ENCODE measurements at regions not wholly inside any gene's neighbourhood (a gene's known extent, or its start where the extent isn't known, plus 50 kb on each side); places are given as distances from the start of the nearest gene placed in this dataset.
"Not testable (repeated sequence)": the region's sequence is repeated elsewhere in the genome, so short reads cannot be mapped to it uniquely, and the experiment has no call there.

DNA sequence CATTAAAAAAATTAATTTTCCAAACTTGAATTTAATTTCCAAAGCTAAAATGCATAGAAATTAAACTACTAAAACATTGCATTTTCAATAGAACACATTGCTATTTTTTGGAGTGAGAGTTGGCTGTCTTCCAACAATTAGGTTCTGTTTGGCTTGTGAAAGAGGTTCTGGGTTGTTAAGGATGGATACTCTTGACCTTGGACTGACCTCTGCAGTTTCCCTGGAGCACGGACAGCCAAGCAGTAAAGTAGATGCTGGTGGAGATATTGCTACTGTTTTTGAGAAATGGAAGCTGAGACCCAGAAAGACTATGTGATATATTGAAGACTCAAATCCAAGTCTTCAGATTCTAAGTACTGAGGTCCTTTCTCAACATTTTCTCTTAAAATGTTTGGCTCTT, 95.9 kb upstream of the CHD6 start:
- Mint-ChIP-seq H3K4me3 (ENCODE audit: low read depth, unreplicated experiment) (no peak overlapping the region), H3K4me1 (ENCODE audit: low read depth, unreplicated experiment) (no peaks in the 10 kb centered on the region), H3K27ac (ENCODE audit: unreplicated experiment) (no peak overlapping the region), H3K36me3 (ENCODE audit: insufficient read depth, unreplicated experiment) (no peaks in the 10 kb centered on the region), H3K9me3 (ENCODE audit: low read depth, unreplicated experiment) (no peaks in the 10 kb centered on the region), H3K27me3 (ENCODE audit: unreplicated experiment) (peaks cover 71% of the 10 kb centered on the region)
- CTCF ChIA-PET: interaction anchor here (1.1 to 1.6 kb wide), 3 partner anchors 15 to 25 kb away, joined by 3 to 5 read pairs (median 4); no protein-coding TSS in a partner anchor
- DNase-seq: no peak
- intact Hi-C loops (cut with micrococcal nuclease; ENCODE audit: unreplicated experiment): no loop called here
- no TSS peak for BruUV-seq (replicated peaks)
- TF ChIP-seq, protein P1, sequence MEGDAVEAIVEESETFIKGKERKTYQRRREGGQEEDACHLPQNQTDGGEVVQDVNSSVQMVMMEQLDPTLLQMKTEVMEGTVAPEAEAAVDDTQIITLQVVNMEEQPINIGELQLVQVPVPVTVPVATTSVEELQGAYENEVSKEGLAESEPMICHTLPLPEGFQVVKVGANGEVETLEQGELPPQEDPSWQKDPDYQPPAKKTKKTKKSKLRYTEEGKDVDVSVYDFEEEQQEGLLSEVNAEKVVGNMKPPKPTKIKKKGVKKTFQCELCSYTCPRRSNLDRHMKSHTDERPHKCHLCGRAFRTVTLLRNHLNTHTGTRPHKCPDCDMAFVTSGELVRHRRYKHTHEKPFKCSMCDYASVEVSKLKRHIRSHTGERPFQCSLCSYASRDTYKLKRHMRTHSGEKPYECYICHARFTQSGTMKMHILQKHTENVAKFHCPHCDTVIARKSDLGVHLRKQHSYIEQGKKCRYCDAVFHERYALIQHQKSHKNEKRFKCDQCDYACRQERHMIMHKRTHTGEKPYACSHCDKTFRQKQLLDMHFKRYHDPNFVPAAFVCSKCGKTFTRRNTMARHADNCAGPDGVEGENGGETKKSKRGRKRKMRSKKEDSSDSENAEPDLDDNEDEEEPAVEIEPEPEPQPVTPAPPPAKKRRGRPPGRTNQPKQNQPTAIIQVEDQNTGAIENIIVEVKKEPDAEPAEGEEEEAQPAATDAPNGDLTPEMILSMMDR (IDR thresholded peaks at IDR 0.05; ENCODE audit: unreplicated experiment): no peak

DNA sequence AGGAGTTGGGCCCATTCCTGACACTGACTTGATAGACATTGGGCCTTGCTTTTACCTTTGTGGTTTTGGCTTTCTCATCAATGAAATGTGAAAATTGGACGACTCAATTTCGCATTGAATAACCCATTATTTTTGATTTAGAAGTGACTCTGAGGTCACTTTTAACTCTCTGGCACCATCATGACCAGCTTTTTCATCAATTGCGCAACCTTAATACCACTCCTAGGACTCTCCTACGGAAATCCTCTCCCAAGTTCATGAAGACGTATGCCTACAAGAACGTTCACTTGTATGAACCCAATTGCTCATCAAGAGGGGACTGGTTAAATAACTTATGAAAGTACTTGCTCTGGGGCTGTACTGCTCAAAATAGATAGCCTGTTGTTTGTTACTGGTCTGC, 86.7 kb upstream of the CHD6 start:
- H3K27ac Mint-ChIP-seq (ENCODE audit: unreplicated experiment): no peak overlapping the region
- H3K4me3 Mint-ChIP-seq (ENCODE audit: low read depth, unreplicated experiment): no peak overlapping the region
- no TSS peak for BruUV-seq (replicated peaks)
- CTCF ChIA-PET: interaction anchor here (1.0 kb wide), 1 partner anchor 12 kb away, joined by 3 read pairs; no protein-coding TSS in a partner anchor
- no peaks in the 10 kb centered on the region for H3K36me3 Mint-ChIP-seq (ENCODE audit: insufficient read depth, unreplicated experiment)
- peaks cover 41% of the 10 kb centered on the region for H3K27me3 Mint-ChIP-seq (ENCODE audit: unreplicated experiment)
- no peaks in the 10 kb centered on the region for H3K4me1 Mint-ChIP-seq (ENCODE audit: low read depth, unreplicated experiment)
- intact Hi-C loops (cut with micrococcal nuclease; ENCODE audit: unreplicated experiment): no loop called here
- TF ChIP-seq, protein P1 (IDR thresholded peaks at IDR 0.05; ENCODE audit: unreplicated experiment): no peak
- no peak for DNase-seq
- H3K9me3 Mint-ChIP-seq (ENCODE audit: low read depth, unreplicated experiment): no peaks in the 10 kb centered on the region

DNA sequence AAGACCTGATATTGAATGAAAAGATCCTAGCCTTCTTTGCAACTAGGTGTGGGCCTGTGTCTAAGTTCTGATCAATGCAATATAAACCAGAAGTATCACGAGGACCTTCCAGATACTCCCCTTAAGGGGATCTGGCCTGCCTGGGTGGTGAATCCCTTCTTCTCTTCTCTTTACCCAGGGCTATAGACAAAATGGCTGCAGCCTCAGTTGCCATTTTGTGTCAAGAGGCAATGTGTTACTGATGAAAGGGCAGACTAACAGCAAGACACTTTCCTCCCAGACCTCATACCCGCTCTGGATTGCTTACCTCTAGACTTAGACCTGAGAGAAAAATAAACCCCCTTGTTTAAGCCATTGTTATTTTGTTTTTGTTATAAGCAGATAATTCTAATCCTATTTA, 84.5 kb upstream of the CHD6 start:
- intact Hi-C loops (cut with micrococcal nuclease; ENCODE audit: unreplicated experiment): no loop called here
- CTCF ChIA-PET: no interaction called here
- Mint-ChIP-seq H3K27me3 (ENCODE audit: unreplicated experiment) (peaks cover 43% of the 10 kb centered on the region), H3K27ac (ENCODE audit: unreplicated experiment) (no peak overlapping the region), H3K36me3 (ENCODE audit: insufficient read depth, unreplicated experiment) (no peaks in the 10 kb centered on the region), H3K4me3 (ENCODE audit: low read depth, unreplicated experiment) (no peak overlapping the region), H3K4me1 (ENCODE audit: low read depth, unreplicated experiment) (peaks cover 4% of the 10 kb centered on the region), H3K9me3 (ENCODE audit: low read depth, unreplicated experiment) (no peaks in the 10 kb centered on the region)
- TF ChIP-seq, protein P1 (IDR thresholded peaks at IDR 0.05; ENCODE audit: unreplicated experiment): no peak
- DNase-seq: no peak
- no TSS peak for BruUV-seq (replicated peaks)

DNA sequence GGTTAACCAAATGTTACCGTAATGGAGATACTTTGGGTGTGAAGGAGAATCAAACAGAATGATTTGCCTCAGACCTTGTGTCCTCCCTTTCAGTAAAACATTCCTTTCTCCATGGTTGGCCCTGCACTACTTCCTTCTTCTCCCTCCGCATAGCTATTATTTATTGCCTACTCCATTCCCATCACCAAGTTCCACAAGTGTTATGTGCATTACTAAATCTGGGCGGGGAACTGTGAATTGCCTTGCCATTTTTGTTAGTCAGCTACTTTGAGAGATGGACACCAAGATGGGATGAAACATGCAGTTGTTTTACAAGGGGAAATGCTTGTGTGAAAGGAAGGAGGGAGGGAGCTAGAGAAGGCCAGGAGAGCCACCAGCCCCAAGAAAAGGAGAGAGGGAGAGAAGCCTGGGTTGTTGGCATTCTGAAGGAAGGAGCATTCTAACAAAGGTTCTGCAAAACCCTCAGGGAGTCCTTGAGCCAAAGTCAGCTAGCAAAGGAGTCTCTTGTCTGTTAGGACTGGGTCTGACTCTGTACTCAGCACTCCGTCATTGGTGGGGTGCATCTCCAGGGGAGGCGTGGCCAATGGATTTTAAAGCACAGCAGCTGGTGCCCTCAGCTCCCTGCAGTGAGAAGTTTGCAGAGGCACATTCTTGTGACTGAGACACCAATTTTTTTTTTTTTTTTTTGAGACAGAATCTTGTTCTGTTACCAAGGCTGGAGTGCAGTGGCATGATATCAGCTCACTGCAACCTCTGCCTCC, 83.6 kb upstream of the CHD6 start:
- Mint-ChIP-seq H3K9me3 (ENCODE audit: low read depth, unreplicated experiment) (no peaks in the 10 kb centered on the region), H3K36me3 (ENCODE audit: insufficient read depth, unreplicated experiment) (no peaks in the 10 kb centered on the region), H3K27me3 (ENCODE audit: unreplicated experiment) (peaks cover 41% of the 10 kb centered on the region), H3K4me3 (ENCODE audit: low read depth, unreplicated experiment) (no peak overlapping the region), H3K27ac (ENCODE audit: unreplicated experiment) (no peak overlapping the region), H3K4me1 (ENCODE audit: low read depth, unreplicated experiment) (peaks cover 7% of the 10 kb centered on the region)
- no TSS peak for BruUV-seq (replicated peaks)
- intact Hi-C loops (cut with micrococcal nuclease; ENCODE audit: unreplicated experiment): no loop called here
- no peak for DNase-seq
- CTCF ChIA-PET: interaction anchor here (0.7 to 1.2 kb wide), 3 partner anchors 33 to 286 kb away, joined by 3 read pairs; no protein-coding TSS in a partner anchor
- TF ChIP-seq, protein P1 (IDR thresholded peaks at IDR 0.05; ENCODE audit: unreplicated experiment): no peak

DNA sequence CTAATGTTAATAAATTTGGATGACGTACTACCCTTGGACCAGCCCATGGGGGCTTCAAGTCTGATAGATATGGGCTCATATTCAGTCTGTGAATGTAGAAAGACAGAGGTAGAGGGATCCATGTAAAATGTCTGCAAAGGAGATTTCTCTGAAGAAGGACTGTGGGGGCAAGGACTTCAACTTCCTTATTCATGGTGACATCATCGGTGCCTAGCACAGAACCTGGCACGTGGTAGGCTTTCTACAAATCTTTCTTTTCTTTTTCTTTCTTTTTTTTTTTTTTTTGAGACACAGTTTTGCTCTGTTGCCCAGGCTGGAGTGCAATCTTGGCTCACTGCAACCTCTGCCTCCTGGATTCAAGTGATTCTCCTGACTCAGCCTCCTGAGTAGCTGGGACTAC, 81.5 kb upstream of the CHD6 start:
- intact Hi-C loops (cut with micrococcal nuclease; ENCODE audit: unreplicated experiment); H3K9me3 Mint-ChIP-seq (ENCODE audit: low read depth, unreplicated experiment); H3K27ac Mint-ChIP-seq (ENCODE audit: unreplicated experiment); H3K36me3 Mint-ChIP-seq (ENCODE audit: insufficient read depth, unreplicated experiment); BruUV-seq (replicated peaks); H3K4me3 Mint-ChIP-seq (ENCODE audit: low read depth, unreplicated experiment); DNase-seq; H3K4me1 Mint-ChIP-seq (ENCODE audit: low read depth, unreplicated experiment): not testable (repeated sequence)
- peaks cover 26% of the 10 kb centered on the region for H3K27me3 Mint-ChIP-seq (ENCODE audit: unreplicated experiment)
- CTCF ChIA-PET: interaction anchor here (0.7 to 1.3 kb wide), 2 partner anchors 17 to 238 kb away, joined by 3 read pairs; no protein-coding TSS in a partner anchor

All from Calu3 (cell line).